ENCODE measurements at regions not wholly inside any gene's neighbourhood (a gene's known extent, or its start where the extent isn't known, plus 50 kb on each side); places are given as distances from the start of the nearest gene placed in this dataset.

GRCh38 chr18:38902796-38903195, 1337.2 kb upstream of the CELF4 start:
- no peak for TF ChIP-seq CTCF (IDR thresholded peaks at IDR 0.05)
- TF ChIP-seq POLR2AphosphoS5 (IDR thresholded peaks at IDR 0.05), result no peak
